SK-N-SH (cell line): ENCODE measurements at regions not wholly inside any gene's neighbourhood (a gene's known extent, or its start where the extent isn't known, plus 50 kb on each side); places are given as distances from the start of the nearest gene placed in this dataset.

Source experiments
- CTCF ChIA-PET: fragments of 300-600, 350-600 bp; formaldehyde crosslinking; extraction: SDS; loops from one replicate; lab custom pipeline; 2021; lab: Yijun Ruan, JAX
- POLR2A ChIA-PET: fragments of 350-600 bp; sonication (Branson Sonifier 250); formaldehyde crosslinking; extraction: SDS; loops from one replicate; lab custom pipeline; 2020; ENCODE audit warnings: antibody characterized with exemption, inconsistent platforms; lab: Yijun Ruan, JAX
- DNase-seq: peaks from one replicate; pipeline ENCODE4 v3.0.0; 2012
- H2AFZ ChIP-seq: fragments of 200-600 bp; sonication (generic); 2 replicates; pipeline ENCODE4 v1.8.1; 2016; ENCODE audit warnings: antibody characterized with exemption, mild to moderate bottlenecking, low read depth
- H3F3A ChIP-seq: fragments of 200-600 bp; sonication (generic); replicated peaks from 2 replicates; pipeline ENCODE3; 2016; ENCODE audit warnings: antibody characterized with exemption, mild to moderate bottlenecking; ENCODE audit not compliant: insufficient read depth
- H3K27ac ChIP-seq, 2 experiments: fragments of 200-500 bp in 1 of 2; fragments of 200-600 bp in 1 of 2; sonication (Bioruptor generic) in 1 of 2; sonication (generic), shearing (Covaris generic) in 1 of 2; 2 replicates each; pipeline versions ENCODE4 v1.5.1 to v1.6.1; 2014 to 2016; ENCODE audit warnings: low read depth in 2 of 2, inconsistent platforms in 1 of 2, low read length in 1 of 2, mild to moderate bottlenecking in 1 of 2, mixed read lengths in 1 of 2
- H3K27me3 ChIP-seq: fragments of 200-600 bp; sonication (generic), shearing (Covaris generic); 2 replicates; pipeline ENCODE4 v1.6.1; 2016; ENCODE audit warnings: mixed run types; ENCODE audit not compliant: insufficient read depth
- H3K36me3 ChIP-seq, 2 experiments: fragments of 200-500 bp in 1 of 2; fragments of 200-600 bp in 1 of 2; sonication (Bioruptor generic) in 1 of 2; sonication (generic) in 1 of 2; replicated peaks in 1 of 2; 2 replicates each; pipeline versions ENCODE3 to v1.5.1; 2014 to 2016; ENCODE audit warnings: low read length in 1 of 2, mild to moderate bottlenecking in 1 of 2; ENCODE audit not compliant: insufficient read depth in 2 of 2, control insufficient read depth in 1 of 2
- H3K4me1 ChIP-seq, 2 experiments: fragments of 200-500 bp in 1 of 2; fragments of 200-600 bp in 1 of 2; sonication (Bioruptor generic) in 1 of 2; sonication (generic), shearing (Covaris generic) in 1 of 2; 2 replicates each; pipeline versions ENCODE4 v1.5.1 to v1.6.1; 2014 to 2016; ENCODE audit warnings: low read depth in 1 of 2, low read length in 1 of 2, mixed run types in 1 of 2; ENCODE audit not compliant: insufficient read depth in 2 of 2, control insufficient read depth in 1 of 2
- H3K4me2 ChIP-seq: fragments of 200-600 bp; sonication (generic), shearing (Covaris generic); 2 replicates; pipeline ENCODE4 v1.6.1; 2017; ENCODE audit warnings: mixed run types
- H3K4me3 ChIP-seq, 2 experiments: fragments of 200-500 bp in 1 of 2; fragments of 200-600 bp in 1 of 2; sonication (Bioruptor generic) in 1 of 2; sonication (generic), shearing (Covaris generic) in 1 of 2; 2 replicates each; pipeline versions ENCODE4 v1.5.1 to v1.8.1; 2014 to 2016; ENCODE audit warnings: low read depth in 2 of 2, inconsistent platforms in 1 of 2, low read length in 1 of 2, mild to moderate bottlenecking in 1 of 2, mixed read lengths in 1 of 2, moderate library complexity in 1 of 2
- H3K79me2 ChIP-seq: fragments of 200-600 bp; sonication (generic); 2 replicates; pipeline ENCODE4 v1.8.1; 2017; ENCODE audit warnings: mild to moderate bottlenecking; ENCODE audit not compliant: insufficient read depth
- H3K9ac ChIP-seq: fragments of 200-600 bp; sonication (generic); 2 replicates; pipeline ENCODE4 v1.6.1; 2017; ENCODE audit warnings: mixed run types
- H3K9me2 ChIP-seq: fragments of 200-600 bp; sonication (generic); 2 replicates; pipeline ENCODE4 v1.6.1; 2017; ENCODE audit warnings: mixed run types
- H3K9me3 ChIP-seq: fragments of 200-600 bp; sonication (generic); 2 replicates; pipeline ENCODE4 v1.6.1; 2017; ENCODE audit warnings: mixed run types, mild to moderate bottlenecking, moderate library complexity
- H4K20me1 ChIP-seq: fragments of 200-600 bp; sonication (generic); 2 replicates; pipeline ENCODE4 v1.6.1; 2017; ENCODE audit warnings: mild to moderate bottlenecking, mixed run types; ENCODE audit not compliant: insufficient read depth
- EP300 ChIP-seq, 2 experiments: IDR thresholded peaks; 2 replicates each; pipeline versions ENCODE4 v1.4.0 to v1.6.1; 2012; ENCODE audit warnings: borderline replicate concordance in 1 of 2, low read depth in 1 of 2, low read length in 1 of 2
- EZH2phosphoT487 ChIP-seq: fragments of 200-600 bp; sonication (generic); IDR thresholded peaks from 2 replicates; pipeline ENCODE4 v1.6.1; 2017; ENCODE audit warnings: low read depth, mixed run types, mild to moderate bottlenecking, antibody characterized with exemption, moderate library complexity, borderline replicate concordance
- FOSL2 ChIP-seq: IDR thresholded peaks from 2 replicates; pipeline ENCODE4 v1.4.0; 2012; ENCODE audit warnings: low read depth, mild to moderate bottlenecking, moderate library complexity, borderline replicate concordance
- NRF1 ChIP-seq: IDR thresholded peaks from 2 replicates; pipeline ENCODE4 v1.6.1; 2012; ENCODE audit warnings: low read depth, mild to moderate bottlenecking, low read length
- RCOR1 ChIP-seq: fragments of 150-350 bp; IDR thresholded peaks from 2 replicates; pipeline ENCODE4 v1.6.1; 2017; ENCODE audit warnings: antibody characterized with exemption, low read length
- RFX5 ChIP-seq: IDR thresholded peaks from 2 replicates; pipeline ENCODE4 v1.6.1; 2012; ENCODE audit warnings: mild to moderate bottlenecking, improper control_type of control experiment, low read length
- RXRA ChIP-seq: IDR thresholded peaks from 2 replicates; pipeline ENCODE4 v1.4.0; 2012; ENCODE audit warnings: low read depth, mild to moderate bottlenecking, borderline replicate concordance
- SMC3 ChIP-seq: IDR thresholded peaks from 2 replicates; pipeline ENCODE4 v1.6.1; 2012; ENCODE audit warnings: low read depth, low read length, improper control_type of control experiment
- TEAD4 ChIP-seq: IDR thresholded peaks from 2 replicates; pipeline ENCODE4 v1.4.0; 2012; ENCODE audit warnings: mild to moderate bottlenecking, borderline replicate concordance; ENCODE audit not compliant: insufficient read depth
- USF1 ChIP-seq: IDR thresholded peaks from 2 replicates; pipeline ENCODE4 v1.4.0; 2012; ENCODE audit warnings: low read depth, borderline replicate concordance
- ZBTB33 ChIP-seq: IDR thresholded peaks from 2 replicates; pipeline ENCODE4 v1.4.0; 2012; ENCODE audit warnings: low read depth, borderline replicate concordance
- WGBS: methylation state at CpG from one replicate; pipeline ENCODE4 v1.1.6; 2017; ENCODE audit warnings: low lambda C conversion rate; 5-methylcytosine and 5-hydroxymethylcytosine counted together
- TF ChIP-seq, protein P1 (sequence below): fragments of 150-350 bp; IDR thresholded peaks from 2 replicates; pipeline ENCODE4 v1.6.1; 2017; ENCODE audit warnings: antibody characterized with exemption, low read length, low read depth, borderline replicate concordance

- TF ChIP-seq ZBTB33: no peak
- TF ChIP-seq EZH2phosphoT487: no peak
- TF ChIP-seq USF1: no peak
These were observed 1290.0 kb downstream of the UQCRFS1 start (continued) for GRCh38 chr19:27922970-27923369.

- TF ChIP-seq EP300 (IDR thresholded peaks at IDR 0.05; ENCODE audit: borderline replicate concordance in 1 of 2, low read depth in 1 of 2, low read length in 1 of 2) (no peak), SMC3 (no peak), FOSL2 (no peak)
- 2% methylated on average over 3 of the region's 3 CpGs for WGBS
- no peaks in the 10 kb centered on the region for H3K4me1 ChIP-seq
- H3F3A ChIP-seq: no peaks in the 10 kb centered on the region
- H3K9ac ChIP-seq: no peak overlapping the region
- no peak overlapping the region for H3K4me2 ChIP-seq
- CTCF ChIA-PET: no interaction called here
- H3K27me3 ChIP-seq: no peaks in the 10 kb centered on the region
- H3K9me3 ChIP-seq: no peaks in the 10 kb centered on the region
- DNase-seq: no peak
- no peaks in the 10 kb centered on the region for H3K9me2 ChIP-seq
- H3K36me3 ChIP-seq: no peaks in the 10 kb centered on the region
- H4K20me1 ChIP-seq: no peaks in the 10 kb centered on the region
- no peak overlapping the region for H3K27ac ChIP-seq
- POLR2A ChIA-PET: no interaction called here
- H3K79me2 ChIP-seq: no peaks in the 10 kb centered on the region
- H2AFZ ChIP-seq: no peak overlapping the region
- H3K4me3 ChIP-seq: no peak overlapping the region
These were observed 1292.2 kb downstream of the UQCRFS1 start for GRCh38 chr19:27920774-27921173.

- no peak overlapping the region for H3K27ac ChIP-seq
- no peaks in the 10 kb centered on the region for H3K79me2 ChIP-seq
- no peaks in the 10 kb centered on the region for H3K9me2 ChIP-seq
- H4K20me1 ChIP-seq: no peaks in the 10 kb centered on the region
- no peak overlapping the region for H2AFZ ChIP-seq
- H3F3A ChIP-seq: no peaks in the 10 kb centered on the region
- no peaks in the 10 kb centered on the region for H3K36me3 ChIP-seq
- no peaks in the 10 kb centered on the region for H3K27me3 ChIP-seq
- no peaks in the 10 kb centered on the region for H3K9me3 ChIP-seq
- H3K9ac ChIP-seq: no peak overlapping the region
- 0% methylated on average over 3 of the region's 3 CpGs for WGBS
- ChIA-PET POLR2A (no interaction called here), CTCF (no interaction called here)
- no peak overlapping the region for H3K4me2 ChIP-seq
- H3K4me1 ChIP-seq: no peaks in the 10 kb centered on the region
- H3K4me3 ChIP-seq: no peak overlapping the region
- no peak for TF ChIP-seq RFX5
- no peak for TF ChIP-seq RCOR1
- TF ChIP-seq TEAD4: no peak
- no peak for TF ChIP-seq RXRA
- TF ChIP-seq NRF1: no peak
- no peak for TF ChIP-seq EZH2phosphoT487
- TF ChIP-seq, protein P1, sequence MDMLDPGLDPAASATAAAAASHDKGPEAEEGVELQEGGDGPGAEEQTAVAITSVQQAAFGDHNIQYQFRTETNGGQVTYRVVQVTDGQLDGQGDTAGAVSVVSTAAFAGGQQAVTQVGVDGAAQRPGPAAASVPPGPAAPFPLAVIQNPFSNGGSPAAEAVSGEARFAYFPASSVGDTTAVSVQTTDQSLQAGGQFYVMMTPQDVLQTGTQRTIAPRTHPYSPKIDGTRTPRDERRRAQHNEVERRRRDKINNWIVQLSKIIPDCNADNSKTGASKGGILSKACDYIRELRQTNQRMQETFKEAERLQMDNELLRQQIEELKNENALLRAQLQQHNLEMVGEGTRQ: no peak
- no peak for DNase-seq
These were observed 1294.1 kb downstream of the UQCRFS1 start for GRCh38 chr19:27918818-27919217.
